ENCODE measurements at regions not wholly inside any gene's neighbourhood (a gene's known extent, or its start where the extent isn't known, plus 50 kb on each side); places are given as distances from the start of the nearest gene placed in this dataset.

- no peak for TF ChIP-seq CTCF (IDR thresholded peaks at IDR 0.05; ENCODE audit: low read depth, low read length, missing input control)
- no peak for TF ChIP-seq TAF1 (conservative IDR thresholded peaks at IDR 0.05)
- no peak for TF ChIP-seq JUND (IDR thresholded peaks at IDR 0.05)
- TF ChIP-seq REST (IDR thresholded peaks at IDR 0.05) = no peak
These were observed 1312.3 kb upstream of the PIK3C3 start for GRCh38 chr18:40642692-40643229.

Measured in liver (tissue), 3 donors.